ENCODE measurements at regions not wholly inside any gene's neighbourhood (a gene's known extent, or its start where the extent isn't known, plus 50 kb on each side); places are given as distances from the start of the nearest gene placed in this dataset.

DNA sequence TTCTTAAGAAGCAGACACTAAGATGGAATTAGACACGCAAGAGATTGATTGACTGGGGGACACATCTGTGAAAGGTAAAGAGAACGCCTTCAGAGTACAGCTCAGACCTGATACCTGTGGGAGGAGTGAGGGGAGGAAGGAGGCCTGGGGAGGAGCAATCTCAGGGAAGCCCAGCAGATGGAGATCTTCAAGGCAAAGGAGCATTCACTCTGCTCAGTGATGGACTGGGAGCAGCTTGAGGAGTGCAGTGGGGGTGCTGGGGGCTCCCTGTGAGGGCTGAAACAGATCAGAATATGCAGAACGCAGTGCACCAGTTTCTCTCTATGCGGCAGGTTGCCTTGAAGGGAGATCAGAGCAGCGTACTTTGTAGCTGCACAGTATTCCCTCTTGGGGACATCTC lies 103.7 kb upstream of the ATP8B1 start:
- Histone ChIP-seq H3K36me3 (no peaks in the 10 kb centered on the region), H3K27me3 (no peaks in the 10 kb centered on the region), H3K4me3 (no peak overlapping the region), H3K9me3 (no peaks in the 10 kb centered on the region), H3K4me1 (no peaks in the 10 kb centered on the region), H3K27ac (no peak overlapping the region)
- no peak for DNase-seq
- no peak for TF ChIP-seq CTCF (IDR thresholded peaks at IDR 0.05 in 4 of 5, conservative IDR thresholded peaks at IDR 0.05 in 1 of 5)
- TF ChIP-seq POLR2A (IDR thresholded peaks at IDR 0.05), result no peak
- intact Hi-C loops (cut with DNase I; ENCODE audit: low total_unique reads), result no loop called here
- in situ Hi-C loops (cut with MboI; ENCODE audit: low sequenced_read_pairs in 4 of 4), result no loop called here
- no peak for ATAC-seq

GRCh38 chr18:57904535-57904934 lies 101.4 kb upstream of the ATP8B1 start:
- no peaks in the 10 kb centered on the region for H3K9me3 ChIP-seq
- no peak for TF ChIP-seq POLR2A (IDR thresholded peaks at IDR 0.05)
- no peak for TF ChIP-seq CTCF (IDR thresholded peaks at IDR 0.05 in 4 of 5, conservative IDR thresholded peaks at IDR 0.05 in 1 of 5)
- intact Hi-C loops (cut with DNase I; ENCODE audit: low total_unique reads), result no loop called here
- no peaks in the 10 kb centered on the region for H3K4me1 ChIP-seq
- in situ Hi-C loops (cut with MboI; ENCODE audit: low sequenced_read_pairs in 4 of 4), result no loop called here
- no peaks in the 10 kb centered on the region for H3K27me3 ChIP-seq
- ATAC-seq, result no peak
- no peak for DNase-seq
- no peak overlapping the region for H3K27ac ChIP-seq
- H3K4me3 ChIP-seq, result no peak overlapping the region
- no peaks in the 10 kb centered on the region for H3K36me3 ChIP-seq

DNA sequence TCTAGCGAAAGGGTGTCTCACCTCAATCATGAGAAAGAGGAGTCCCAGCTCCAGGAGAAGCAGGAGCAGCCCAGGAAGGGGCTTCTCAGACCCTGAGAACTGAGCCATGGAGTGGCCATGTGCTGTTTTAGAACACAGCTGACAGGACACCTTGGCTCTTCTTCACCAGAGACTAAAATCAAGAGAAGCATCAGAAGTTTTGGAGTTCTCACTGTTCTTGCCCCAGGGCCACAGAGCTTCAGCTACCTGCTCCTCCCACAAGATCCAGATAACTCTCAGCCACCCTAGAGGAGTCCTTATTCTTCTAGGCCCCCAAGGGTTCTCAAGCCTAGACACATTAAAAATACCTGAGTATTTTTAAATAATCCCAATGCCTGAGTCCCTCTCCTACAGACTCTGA lies 99.6 kb upstream of the ATP8B1 start:
- no peak overlapping the region for H3K27ac ChIP-seq
- no peaks in the 10 kb centered on the region for H3K9me3 ChIP-seq
- H3K36me3 ChIP-seq, result no peaks in the 10 kb centered on the region
- no peak for TF ChIP-seq CTCF (IDR thresholded peaks at IDR 0.05 in 4 of 5, conservative IDR thresholded peaks at IDR 0.05 in 1 of 5)
- TF ChIP-seq POLR2A (IDR thresholded peaks at IDR 0.05), result no peak
- ATAC-seq, result no peak
- no peaks in the 10 kb centered on the region for H3K4me1 ChIP-seq
- intact Hi-C loops (cut with DNase I; ENCODE audit: low total_unique reads) (no loop called here), in situ Hi-C loops (cut with MboI; ENCODE audit: low sequenced_read_pairs in 4 of 4) (no loop called here)
- DNase-seq, result no peak
- H3K27me3 ChIP-seq, result no peaks in the 10 kb centered on the region
- no peak overlapping the region for H3K4me3 ChIP-seq

DNA sequence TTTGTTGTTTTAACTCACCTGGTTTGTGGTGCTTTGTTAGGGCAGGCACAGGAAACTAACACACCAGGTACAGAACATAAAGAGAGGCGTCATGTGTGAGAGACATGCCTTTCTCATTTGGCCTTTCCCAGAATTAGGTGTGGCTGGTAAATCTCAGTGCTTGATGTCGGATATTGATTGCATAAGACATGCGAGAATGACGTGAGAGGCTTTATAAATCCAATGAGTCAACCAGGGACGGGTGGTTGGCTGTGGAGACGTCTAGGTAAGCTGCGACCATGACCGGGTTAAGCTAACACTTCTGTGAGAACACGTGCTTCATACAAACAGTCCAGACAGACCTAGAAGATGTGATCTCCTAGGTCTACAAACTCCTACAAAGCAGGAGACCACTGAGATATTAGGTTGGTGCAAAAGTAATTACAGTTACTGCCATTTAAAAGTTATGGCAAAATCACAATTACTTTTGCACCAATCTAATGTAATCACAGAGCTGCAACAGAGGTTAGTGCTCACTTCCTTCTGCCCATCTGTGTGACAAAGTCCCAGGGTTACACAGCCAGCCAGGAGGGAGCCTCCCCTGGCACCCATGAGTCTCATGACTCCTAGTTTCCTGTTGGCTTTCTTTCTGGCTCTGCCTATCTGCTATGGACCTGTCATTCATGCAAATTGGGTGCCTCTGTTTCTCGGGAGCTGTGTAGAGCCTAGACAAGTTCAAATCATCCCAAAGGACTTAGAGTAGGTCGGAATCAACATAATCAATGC lies 98.9 kb upstream of the ATP8B1 start:
- H3K27me3 ChIP-seq, result no peaks in the 10 kb centered on the region
- no peaks in the 10 kb centered on the region for H3K36me3 ChIP-seq
- no peak for ATAC-seq
- intact Hi-C loops (cut with DNase I; ENCODE audit: low total_unique reads) (no loop called here), in situ Hi-C loops (cut with MboI; ENCODE audit: low sequenced_read_pairs in 4 of 4) (no loop called here)
- no peak overlapping the region for H3K4me3 ChIP-seq
- TF ChIP-seq CTCF (IDR thresholded peaks at IDR 0.05 in 4 of 5, conservative IDR thresholded peaks at IDR 0.05 in 1 of 5) (no peak), POLR2A (IDR thresholded peaks at IDR 0.05) (no peak)
- no peaks in the 10 kb centered on the region for H3K9me3 ChIP-seq
- H3K4me1 ChIP-seq, result no peaks in the 10 kb centered on the region
- no peak for DNase-seq
- no peak overlapping the region for H3K27ac ChIP-seq

Data from gastrocnemius medialis (tissue), 4 donors.